Activated CD4-positive, CD25-positive, alpha-beta regulatory T cell (primary cell): ENCODE measurements at regions not wholly inside any gene's neighbourhood (a gene's known extent, or its start where the extent isn't known, plus 50 kb on each side); places are given as distances from the start of the nearest gene placed in this dataset.

Experiments
- DNase-seq, 4 experiments: peaks; one replicate each; lab custom pipeline; 2025; lab: John Stamatoyannopoulos, UW

DNA sequence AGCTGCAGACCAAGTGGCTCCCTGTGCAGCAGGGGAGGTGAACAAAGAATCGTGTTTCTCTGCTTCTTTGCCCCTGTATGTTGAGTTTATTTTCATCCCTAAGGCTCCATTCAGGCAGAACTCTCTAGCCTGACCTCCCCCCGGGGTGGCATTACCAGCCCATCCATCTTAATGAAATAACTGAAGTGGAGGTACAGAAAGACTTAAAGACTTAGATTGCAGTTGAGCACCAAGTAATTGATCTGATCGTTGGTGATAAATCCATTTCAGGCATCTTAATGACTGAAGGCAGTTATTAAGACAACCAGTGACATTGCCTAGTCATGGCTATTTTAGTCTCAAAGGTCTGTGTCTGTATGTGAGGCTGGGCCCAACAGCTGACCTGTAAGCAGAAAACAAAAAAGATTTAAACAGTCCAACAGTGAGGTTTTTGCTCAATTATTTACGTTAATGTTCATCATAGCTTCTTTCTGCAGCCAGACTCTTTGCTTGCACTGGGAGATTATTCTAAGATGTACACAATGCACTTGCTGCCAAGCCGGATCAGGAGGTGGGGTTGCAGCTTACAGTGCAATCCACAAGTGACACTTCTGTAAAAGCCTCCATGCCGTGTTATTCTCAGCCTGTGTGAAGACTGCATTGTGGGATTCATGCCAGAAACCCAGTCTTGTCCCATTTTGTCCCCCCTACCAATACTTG lies 363.0 kb upstream of the DUSP10 start:
- DNase-seq, result no peak

DNA sequence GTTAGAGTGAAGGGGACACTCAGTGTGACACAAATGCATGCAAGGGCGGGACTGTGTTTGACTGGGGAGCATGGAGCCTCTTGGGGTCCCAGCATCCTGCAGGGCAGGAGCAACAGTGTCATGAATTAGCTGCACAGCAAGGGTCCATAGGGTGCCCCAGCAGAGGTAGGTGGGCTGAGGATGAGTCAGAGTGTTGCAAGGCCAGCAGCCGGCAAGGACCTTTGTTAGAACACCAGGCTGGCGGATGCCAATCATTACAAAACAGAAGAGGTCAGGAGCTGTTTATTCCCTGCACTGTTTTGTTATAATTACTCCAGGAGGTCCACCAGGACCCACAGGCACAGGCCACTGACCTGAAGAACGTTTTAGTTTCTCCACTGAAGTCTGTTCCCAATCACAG lies 362.2 kb upstream of the DUSP10 start:
- no peak for DNase-seq

DNA sequence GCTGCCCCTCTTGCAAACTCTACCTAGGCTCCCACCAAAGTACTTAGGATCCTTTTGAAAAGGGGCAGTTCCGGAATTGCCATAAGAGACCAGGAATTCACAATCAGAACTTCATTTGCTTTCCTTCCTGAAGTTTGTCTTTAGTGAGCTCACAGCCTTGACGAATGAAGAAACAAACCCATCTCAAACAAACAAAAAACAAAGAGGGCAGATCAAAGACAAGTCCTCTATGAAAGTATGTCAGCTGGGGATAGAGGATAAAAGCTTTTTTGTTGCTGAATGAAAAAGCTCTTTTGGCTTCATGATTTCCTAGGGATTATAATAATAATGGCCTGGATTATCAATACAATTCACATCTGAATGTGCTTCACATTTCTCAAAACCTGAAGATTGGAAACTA lies 357.9 kb upstream of the DUSP10 start:
- DNase-seq, result no peak

DNA sequence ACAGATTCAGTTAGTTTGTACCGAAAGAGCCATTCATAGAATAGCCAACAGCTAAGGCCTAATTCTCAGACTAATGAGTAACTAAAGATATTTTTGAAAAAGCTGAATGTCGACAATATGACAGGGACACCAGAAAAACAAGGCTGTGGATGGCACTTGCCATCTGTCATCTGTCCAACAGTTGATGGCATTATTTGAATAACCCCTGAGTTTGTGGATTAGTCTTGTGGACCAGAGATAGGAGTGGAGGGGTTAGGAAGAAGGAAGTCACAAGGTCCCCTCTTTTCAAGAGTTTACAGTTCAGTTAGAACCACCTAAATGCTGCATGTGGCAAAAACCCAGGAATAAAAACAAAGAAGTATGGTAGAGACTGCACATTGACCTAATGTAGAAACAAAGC lies 356.5 kb upstream of the DUSP10 start:
- DNase-seq, result no peak

DNA sequence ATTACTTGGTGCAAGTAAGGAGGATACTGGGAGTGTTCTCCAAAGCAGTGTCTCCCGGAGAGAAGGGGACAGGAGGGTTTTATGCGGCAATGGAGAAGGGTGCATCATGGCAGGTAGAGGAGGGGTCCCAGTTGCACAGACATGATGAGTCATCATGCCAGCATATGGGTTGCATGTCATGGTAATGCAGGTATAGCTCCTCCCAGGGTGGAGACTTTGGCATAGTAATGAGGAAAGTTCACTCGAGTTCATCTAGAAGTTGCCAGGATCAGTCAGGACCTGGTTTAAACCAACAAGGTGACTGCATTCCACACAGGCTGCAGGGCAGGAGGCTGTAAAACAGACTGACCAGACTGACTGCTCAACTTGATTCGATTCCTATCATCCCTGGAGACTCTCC lies 355.7 kb upstream of the DUSP10 start:
- no peak for DNase-seq

DNA sequence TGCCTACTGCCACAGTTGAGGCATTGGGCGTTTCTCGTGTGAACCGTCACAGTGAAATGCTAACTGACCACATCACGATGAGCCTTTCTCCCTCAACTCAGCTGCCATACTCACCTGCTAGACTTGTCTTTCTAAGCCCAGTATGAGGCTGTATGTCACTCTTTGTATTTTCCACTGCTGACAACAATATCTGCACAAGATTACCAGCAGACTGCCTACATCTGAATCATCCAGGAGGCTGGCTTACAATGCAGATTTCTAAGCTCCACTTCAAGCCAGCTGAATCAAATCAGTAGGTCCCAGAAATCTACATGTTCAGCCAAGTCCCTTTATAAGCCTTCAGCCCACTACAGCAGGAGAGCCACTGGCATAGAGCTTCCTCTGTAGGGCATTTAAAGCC lies 355.0 kb upstream of the DUSP10 start:
- DNase-seq, result no peak

DNA sequence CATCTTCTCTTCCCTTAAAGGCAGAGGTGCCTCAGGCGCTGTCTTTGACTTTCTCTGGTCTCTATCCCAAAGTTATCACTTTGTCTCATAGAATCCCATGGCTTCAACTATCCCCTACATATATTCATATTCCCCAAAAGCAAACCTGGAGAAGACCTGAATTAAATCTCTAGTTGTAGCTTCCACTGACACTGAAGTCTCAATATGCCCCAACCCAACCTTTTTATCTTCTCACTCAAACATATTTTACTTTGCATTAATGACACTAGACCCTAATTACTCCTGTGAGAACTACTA lies 354.5 kb upstream of the DUSP10 start:
- no peak for DNase-seq

DNA sequence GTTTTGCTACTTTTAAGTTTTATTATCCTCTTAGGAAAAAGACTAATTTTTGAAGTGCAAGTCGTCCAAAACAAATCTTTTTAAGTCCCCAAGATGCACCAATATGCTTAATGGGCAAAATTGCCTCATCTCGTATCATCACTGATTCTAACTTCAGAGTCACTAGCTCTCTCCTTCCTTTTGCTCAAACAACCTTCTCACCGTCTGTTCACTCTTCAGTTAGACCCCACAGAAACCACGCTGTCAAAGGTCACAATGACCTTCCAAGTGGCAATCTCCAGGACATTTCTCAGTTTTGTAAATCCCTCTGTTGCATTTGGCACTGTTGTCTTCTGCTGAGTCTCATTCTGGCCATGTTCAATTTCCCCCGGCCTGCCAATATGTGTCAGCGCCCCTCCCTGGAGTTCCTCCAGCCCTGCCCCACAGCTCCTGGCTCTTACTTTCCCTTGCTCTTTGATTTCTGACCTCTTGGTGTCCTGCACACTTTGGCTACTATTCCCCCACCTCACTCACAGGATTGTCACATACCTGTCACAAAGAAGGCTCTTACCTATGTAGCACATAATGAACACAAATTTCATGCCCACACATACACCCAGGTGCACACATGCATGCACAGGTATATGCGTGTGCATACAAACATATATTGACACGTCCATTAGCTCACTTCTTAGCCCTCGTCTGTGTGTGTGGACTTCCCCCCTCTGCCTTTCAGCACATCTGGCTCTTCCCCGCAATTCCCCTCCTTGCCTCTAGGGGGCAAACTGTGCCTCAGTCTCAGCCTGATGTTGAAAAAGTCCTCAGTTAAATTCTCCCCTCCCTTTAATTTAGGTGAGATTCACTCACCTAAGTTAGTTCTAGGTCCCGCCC lies 354.0 kb upstream of the DUSP10 start:
- DNase-seq, result peak in 3 of 4 experiments; percentile 7 to 23 (median 22)

DNA sequence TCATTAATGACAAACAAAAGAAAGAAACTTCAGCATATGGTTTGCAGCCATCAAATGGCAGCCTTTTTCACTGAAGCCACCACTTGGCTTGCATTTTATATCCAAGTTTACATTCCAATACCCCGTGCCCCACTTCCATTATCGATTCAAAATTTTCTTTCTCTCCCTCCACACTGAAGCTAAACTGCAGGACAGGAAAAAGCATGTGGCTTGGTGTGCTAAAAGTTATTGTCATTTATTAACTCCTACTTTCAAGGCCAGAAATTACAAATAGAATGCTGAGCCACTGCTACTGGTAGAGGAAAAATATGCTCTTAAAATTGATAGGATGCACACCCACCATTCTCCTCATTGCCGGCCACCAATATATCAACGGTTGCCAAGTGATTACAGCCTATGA lies 351.6 kb upstream of the DUSP10 start:
- no peak for DNase-seq

DNA sequence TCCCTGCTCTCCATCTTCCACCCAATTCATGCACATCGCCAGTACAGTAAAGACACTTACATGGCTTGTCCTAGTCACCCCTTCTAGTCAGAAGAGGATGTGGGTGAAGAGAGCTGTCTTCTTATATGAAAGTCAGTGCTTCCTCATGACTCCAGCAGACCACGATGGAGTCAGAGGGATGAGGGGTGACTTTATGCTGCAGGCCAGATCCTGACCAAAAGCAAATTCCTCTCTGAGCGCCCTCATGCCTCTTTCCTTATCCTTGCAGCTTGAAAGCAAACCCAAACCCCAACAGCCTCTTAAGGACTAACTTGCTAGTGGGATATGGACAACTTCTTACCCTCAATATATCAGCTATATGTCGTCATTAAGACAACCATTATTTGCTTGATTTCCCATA lies 348.2 kb upstream of the DUSP10 start:
- DNase-seq, result no peak

DNA sequence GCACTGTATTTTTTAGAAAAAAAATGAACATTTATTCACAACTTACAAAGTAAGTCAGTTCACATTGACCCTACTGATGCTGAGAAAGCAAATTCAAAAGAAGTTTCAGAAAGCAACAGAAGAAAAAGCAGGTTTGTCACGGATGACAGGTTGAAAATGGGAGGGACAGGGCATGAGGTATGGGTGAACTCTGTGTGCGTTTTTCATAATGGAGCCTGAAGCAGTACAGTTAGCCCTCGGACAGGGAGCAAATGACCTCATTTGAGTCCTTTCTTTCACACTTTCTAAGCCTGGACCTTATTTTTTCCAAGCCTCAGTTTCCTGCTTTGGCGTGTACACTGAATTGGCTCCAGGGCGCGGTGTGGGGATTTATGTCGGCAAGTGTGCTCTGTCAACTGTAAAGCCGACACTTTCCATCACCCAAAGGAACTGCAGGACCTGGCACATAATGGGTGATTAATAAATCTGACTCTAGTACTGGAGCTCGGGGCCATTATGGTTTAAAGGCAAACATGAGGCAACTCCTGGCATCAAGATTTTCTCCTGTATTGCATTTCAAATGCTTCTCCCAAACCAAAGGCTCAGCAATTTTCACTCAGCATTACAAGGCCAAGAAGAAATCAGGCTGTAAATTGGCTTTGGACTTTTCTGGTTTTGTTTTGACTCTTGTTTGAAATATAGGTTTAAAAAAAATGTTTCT lies 345.5 kb upstream of the DUSP10 start:
- no peak for DNase-seq

DNA sequence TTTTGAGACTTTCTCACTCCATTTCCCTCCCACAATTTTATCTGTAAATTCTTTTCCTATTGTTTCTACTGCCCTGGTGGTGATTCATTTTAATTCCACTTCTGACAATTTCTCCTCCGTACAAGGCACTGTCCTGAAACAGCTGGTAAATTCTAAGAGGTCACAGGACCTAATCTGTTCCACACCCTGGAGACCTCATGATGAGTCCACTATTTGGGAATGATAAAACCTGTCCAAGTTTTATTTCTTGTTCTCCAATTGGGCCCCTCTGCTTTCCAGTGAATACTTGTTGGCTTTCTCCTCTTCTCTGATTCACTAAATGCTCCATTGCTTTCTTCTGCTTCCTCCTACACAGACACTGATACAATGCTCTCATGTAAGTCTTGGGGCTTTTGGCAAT lies 343.1 kb upstream of the DUSP10 start:
- no peak for DNase-seq

DNA sequence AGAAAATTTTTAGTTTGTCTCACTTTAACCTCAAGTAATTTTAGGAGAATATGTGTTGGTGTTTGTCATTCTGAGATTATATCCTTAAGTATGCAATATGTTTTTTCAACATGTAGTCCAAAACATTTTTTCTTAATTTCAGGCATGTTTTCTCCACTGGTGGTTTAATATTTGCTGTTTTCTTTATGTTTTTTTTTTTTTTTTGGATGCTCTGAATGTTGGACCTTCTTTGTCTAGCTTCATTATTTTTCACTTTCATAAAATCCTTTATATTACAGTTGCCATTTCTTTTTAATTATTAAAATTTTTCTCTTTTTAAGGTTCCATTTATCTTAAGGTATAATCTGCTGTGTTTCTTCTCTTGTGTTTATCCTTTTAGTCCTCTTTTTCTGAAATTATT lies 342.2 kb upstream of the DUSP10 start:
- no peak for DNase-seq

DNA sequence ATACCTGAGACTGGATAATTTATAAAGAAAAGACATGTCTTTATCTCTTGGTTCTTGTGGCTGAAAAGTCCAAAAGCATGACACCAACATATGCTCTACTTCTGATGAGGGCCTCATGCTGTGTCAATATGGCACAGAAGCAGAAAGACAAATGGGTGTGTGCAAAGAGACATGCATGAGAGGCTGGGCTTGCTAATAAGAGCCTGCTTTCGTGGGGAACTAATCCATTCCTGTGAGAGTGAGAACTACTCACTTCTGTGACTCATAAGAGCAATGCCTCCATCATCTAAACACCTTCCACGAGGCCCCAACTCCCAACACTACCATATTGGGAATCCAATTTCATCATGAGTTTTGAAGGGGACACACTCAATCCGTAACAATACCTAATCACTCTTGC lies 340.0 kb upstream of the DUSP10 start:
- no peak for DNase-seq

DNA sequence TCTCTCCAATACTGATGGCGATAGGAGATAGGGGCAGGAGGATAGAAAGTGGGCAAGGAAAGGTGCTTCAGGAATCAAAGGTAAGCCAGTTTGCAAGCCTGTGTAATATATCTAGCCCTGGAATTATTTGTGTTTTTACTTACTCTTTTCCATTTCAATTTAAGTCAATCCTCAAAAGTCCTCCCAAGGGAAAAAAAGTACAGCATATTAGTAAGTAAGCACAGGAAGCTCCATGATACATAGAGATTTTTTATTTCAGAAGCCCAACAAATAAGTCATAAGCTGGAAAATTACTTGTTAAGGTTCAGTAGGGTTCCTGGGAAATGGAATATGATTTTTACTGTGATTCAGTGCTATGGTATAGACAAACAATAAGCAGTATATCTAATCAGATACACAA lies 337.7 kb upstream of the DUSP10 start:
- DNase-seq, result no peak

DNA sequence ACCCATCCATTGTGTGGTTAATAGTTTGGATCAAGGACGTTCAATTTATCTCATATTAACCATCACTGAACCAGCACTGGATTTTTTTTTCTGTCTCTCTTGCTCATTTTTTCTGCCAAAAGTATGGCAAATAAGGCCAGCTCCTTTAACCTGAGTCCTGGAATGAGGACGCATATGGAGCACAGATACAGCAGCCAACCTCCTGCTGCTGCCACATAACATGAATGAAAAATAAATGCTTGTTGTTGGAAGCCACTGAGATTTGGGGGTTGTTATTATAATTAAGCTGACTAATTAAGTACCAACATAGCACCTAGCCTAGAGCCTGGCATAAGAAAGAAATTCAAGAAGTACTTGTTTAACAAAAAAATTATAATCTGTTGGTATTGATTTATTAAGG lies 335.3 kb upstream of the DUSP10 start:
- DNase-seq, result no peak

DNA sequence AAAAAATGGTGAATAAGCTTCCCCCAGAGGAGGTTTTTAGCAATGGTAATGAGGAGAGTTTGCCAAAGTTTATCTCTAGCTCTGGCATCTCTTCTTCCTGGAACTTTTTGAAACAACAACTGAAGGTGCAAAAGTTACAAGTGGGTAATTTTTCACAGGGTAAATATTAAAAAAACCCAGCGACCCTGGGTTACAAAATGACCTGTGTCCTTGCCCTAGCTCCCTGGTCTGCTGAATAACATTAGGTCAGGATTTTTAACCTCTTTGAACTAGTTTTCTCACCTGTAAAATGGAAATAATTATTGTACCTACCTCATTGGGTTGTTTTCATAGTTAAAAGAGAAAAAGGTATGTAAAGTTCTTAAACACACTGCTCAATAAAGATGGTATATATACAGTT lies 332.4 kb upstream of the DUSP10 start:
- no peak for DNase-seq

DNA sequence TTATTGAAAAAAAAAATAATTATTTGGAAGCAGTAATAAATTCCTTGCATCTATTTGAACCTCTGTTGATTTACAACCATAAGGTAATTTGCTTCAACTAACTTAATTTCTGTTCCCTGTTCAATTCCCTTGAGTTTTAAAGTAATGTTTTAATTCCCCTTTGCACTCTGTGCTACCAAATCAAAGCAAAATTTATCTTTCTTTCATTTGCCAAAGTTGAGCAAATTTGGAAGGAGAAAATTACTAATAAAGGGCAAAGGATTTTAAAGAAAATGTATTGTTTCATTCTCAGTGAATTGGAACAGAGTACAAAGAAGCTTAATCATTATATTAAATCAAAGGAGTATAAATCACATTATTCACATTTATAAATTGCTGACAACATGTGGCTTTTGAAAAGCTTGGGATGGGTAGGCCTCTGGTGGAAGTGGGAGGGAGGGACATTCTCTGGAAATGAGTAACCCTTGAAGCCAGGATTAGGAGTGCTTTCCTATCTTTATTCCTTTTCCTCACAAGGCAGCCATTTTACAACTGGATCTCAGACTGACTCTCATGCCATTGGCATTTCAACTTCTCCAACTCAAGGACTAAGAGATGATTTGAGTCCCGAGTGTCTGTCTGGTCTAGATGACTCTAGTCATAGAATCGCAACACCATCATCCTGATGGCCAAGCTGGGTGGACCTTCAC lies 331.6 kb upstream of the DUSP10 start:
- no peak for DNase-seq

DNA sequence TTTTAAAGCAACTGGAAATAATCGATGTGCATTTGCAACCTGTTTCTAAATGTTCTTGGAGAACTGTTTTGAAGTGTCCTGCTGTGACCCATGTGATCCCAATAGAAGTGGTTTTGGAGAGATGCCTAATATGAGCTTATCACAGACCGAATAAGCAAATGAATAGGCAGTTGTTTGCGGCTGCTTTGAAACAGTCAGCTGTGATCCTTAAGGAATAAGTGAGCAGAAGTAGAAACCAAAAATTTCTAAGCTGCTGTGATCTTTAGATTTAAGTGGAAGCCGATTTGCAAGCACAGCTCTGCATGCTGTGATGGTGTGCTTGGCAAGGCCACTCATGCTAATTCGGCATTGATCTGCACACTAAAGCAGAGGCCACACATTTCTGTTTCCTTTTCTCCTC lies 329.5 kb upstream of the DUSP10 start:
- DNase-seq, result no peak

DNA sequence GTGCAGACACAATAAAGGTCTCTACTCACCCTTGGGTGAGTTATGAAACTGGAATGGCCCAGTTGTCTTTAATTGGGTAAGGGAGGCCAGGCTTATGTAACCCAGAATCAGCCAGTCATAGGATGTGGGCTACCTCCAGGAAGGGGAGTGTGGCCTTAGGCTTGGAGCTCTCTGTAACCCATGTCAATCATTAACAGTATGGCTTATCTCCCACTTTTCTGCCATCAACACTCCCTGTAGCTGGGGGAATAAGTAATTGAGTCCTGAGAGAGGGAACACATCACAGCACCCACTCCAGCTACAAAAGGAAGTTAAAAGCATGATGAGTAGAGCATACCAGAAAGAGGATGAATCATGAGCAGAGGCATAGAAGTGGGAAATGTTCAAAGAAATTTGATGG lies 327.0 kb upstream of the DUSP10 start:
- no peak for DNase-seq

DNA sequence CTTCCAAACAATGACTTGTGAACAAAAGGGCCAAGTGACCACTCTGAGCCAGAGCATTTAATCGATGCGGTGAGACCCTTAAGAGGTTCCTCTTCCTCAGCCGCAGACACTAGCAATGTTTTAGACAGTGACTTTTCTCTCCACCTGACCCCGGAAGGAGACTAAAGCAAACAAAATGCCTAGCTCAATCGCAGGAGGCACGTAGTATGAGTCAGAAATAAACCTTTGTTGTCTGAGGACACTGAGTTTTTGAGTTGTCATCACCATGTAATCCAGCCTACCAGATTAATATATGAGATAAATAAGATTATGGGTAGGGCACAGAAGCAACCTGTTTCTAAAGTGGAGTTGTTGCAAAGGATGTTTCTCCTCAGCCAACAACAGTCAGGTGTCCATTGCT lies 326.2 kb upstream of the DUSP10 start:
- DNase-seq, result no peak

DNA sequence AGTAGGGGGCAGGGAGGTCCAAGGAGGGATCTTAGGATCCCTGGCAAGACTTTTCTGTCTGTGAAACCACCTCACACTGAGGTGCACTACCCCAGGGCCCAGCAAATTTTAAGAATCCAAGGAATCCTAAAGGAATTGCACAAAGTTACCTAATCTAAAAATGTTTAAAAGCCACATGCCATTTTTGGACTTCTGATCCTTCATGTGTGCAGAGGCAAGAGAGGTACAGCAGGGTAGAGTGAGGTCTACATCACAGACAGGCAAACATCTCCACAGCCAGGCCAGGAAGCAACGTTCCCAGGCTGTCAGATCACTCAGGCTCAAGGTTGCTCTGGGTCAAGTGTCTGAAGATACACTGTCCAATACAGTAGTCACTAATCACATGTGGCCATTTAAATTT lies 324.6 kb upstream of the DUSP10 start:
- no peak for DNase-seq

DNA sequence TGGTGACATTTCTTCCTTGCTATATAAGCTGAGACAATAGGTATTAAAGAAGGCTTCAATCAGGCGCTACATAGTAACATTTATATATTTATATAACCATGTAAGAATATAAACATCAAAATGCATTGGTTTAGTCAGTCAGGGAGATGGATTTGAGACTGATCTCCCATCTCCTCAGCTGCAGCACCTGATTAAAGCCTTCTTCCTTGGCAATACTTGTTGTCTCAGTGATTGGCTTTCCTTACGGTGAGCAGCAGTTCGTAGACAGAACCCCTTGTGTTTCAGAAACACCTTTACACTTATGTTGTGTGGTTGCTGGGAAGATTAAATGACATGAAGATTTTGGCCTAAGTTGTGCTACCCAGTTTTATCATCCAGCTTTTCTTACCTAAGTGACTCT lies 323.3 kb upstream of the DUSP10 start:
- no peak for DNase-seq
